Activated T-cell treated with anti-CD3 and anti-CD28 coated beads, Interleukin-2, amount 50 U/mL, for 4 hours (primary cell): ENCODE measurements at regions not wholly inside any gene's neighbourhood (a gene's known extent, or its start where the extent isn't known, plus 50 kb on each side); places are given as distances from the start of the nearest gene placed in this dataset.
"Not testable (repeated sequence)": the region's sequence is repeated elsewhere in the genome, so short reads cannot be mapped to it uniquely, and the experiment has no call there.

Experiments
- ATAC-seq, 2 donors: fragments of 200-7000 bp; cut with Tn5 transposase; one replicate each; pipeline ENCODE4 v1.10.0; 2021
- DNase-seq: peaks from one replicate; pipeline ENCODE4 v3.0.0-alpha.2; 2020
- H3K27me3 Mint-ChIP-seq: one replicate; pipeline ENCODE4 v1.8.0; 2021; ENCODE audit warnings: low read depth, mixed read lengths
- H3K36me3 Mint-ChIP-seq: one replicate; pipeline ENCODE4 v1.8.0; 2022; ENCODE audit warnings: mixed read lengths; ENCODE audit not compliant: insufficient read depth
- H3K4me1 Mint-ChIP-seq: one replicate; pipeline ENCODE4 v1.8.0; 2021; ENCODE audit warnings: low read depth, mixed read lengths
- H3K4me3 Mint-ChIP-seq: one replicate; pipeline ENCODE4 v1.8.0; 2021; ENCODE audit warnings: mild to moderate bottlenecking, moderate library complexity, mixed read lengths
- H3K9me3 Mint-ChIP-seq: one replicate; pipeline ENCODE4 v1.8.0; 2021; ENCODE audit warnings: mixed read lengths

DNA sequence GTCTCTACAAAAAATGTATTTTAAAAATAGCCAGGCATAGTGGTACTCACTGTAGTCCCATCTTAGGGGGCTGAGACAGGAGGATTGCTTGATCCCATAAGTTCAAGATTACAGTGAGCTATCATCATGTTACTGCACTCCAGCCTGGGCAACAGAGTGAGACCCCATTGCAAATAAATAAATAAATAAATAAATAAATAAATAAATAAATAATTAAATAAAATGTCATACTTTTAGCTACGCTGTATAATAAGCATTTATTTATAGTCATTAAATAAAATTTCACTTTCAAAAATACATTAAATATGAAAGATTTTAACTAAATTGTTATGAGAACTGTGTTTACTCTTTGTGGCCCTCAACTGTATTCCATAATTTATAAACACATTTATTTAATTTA lies 1124.2 kb downstream of the PCDH7 start:
- ATAC-seq = no peak
- H3K27me3 Mint-ChIP-seq = no peaks in the 10 kb centered on the region

DNA sequence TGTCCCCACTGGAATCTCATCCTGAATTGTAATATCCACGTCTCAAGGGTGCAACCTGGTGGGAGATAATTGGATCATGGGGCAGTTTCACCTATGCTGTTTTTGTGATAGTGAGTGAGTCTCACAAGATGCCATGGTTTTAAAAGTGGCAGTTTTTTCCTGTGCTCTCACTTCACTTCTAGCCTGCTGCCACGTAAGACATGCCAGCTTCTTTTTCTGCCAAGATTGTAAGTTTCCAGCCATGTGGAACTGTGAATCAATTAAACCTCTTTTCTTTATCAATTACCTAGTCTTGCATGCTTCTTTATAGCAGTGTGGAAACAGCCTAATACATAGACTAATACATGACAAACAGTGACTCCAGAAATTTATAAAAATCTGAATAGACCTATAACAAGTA lies 1131.8 kb downstream of the PCDH7 start:
- Mint-ChIP-seq H3K27me3 (no peaks in the 10 kb centered on the region), H3K4me1 (no peaks in the 10 kb centered on the region), H3K9me3 (peaks cover 15% of the 10 kb centered on the region), H3K4me3 (no peak overlapping the region), H3K36me3 (no peaks in the 10 kb centered on the region)
- ATAC-seq = no peak
- DNase-seq = no peak

More for the DNA sequence above, 1124.2 kb downstream of the PCDH7 start:
- Mint-ChIP-seq H3K9me3 (peaks cover 17% of the 10 kb centered on the region), H3K4me1 (no peaks in the 10 kb centered on the region), H3K4me3 (no peak overlapping the region), H3K36me3 (no peaks in the 10 kb centered on the region)
- DNase-seq = no peak

DNA sequence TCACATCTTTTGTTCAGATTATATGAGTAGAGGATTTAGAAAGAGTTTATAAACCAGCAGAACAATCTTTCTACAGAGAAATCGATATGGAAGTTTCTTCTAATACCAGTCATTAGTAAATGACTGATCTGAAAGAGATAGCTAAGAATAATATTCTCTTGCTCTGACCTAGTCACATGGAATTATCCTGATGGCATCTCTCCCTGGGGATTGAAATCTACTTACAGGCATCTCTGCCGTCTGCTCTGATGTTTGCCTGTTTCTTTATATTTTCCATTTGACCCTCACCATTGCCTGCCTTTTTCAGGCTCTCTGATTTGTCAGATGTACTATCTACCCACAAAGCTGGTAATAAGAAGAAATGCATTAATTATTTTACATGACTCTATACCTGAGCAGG lies 1157.3 kb downstream of the PCDH7 start:
- no peak for ATAC-seq
- Mint-ChIP-seq H3K27me3 (no peaks in the 10 kb centered on the region), H3K9me3 (peaks cover 4% of the 10 kb centered on the region)

DNA sequence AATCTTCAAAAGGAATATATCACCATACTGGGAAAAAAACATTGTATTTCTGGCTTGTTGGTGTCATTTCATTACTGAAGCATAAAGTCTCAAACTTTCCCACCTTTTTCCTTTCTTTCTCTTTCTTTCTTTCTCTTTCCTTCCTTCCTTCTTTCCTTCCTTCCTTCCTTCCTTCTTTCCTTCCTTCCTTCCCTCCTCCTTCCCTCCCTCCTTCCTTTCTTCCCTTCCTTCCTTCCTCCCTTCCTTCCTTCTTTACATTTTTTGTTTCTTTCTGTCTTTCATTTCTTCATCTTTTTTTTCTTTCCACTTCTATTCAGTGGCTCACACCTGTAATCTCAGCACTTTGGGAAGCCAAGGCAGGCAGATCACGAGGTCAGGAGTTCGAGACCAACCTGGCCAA lies 1160.7 kb downstream of the PCDH7 start:
- H3K27me3 Mint-ChIP-seq, H3K36me3 Mint-ChIP-seq, H3K4me1 Mint-ChIP-seq, DNase-seq, H3K9me3 Mint-ChIP-seq, H3K4me3 Mint-ChIP-seq, ATAC-seq: not testable (repeated sequence)

More for the DNA sequence above, 1157.3 kb downstream of the PCDH7 start:
- Mint-ChIP-seq H3K4me3 (no peak overlapping the region), H3K4me1 (no peaks in the 10 kb centered on the region), H3K36me3 (no peaks in the 10 kb centered on the region)
- no peak for DNase-seq

DNA sequence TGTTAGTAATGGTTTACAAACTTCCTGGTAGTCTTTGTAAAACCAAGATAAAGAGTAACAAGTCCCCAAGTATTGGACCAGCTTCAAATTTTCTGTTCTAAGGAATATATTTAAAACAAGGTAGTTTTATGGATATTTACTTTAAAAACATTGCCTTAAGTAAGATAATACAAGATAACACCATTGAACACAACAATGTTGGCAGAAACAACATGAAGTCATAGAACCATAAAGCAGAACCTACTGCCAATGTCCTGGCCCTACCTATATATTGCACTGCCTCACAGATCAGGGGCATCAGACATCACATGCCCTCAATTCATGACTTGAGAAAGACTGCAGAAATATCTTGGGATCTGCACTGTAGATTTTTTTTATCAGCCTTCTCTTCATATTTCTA lies 1176.2 kb downstream of the PCDH7 start:
- H3K4me3 Mint-ChIP-seq = no peak overlapping the region
- DNase-seq = no peak
- H3K9me3 Mint-ChIP-seq = peaks cover 4% of the 10 kb centered on the region
- ATAC-seq = no peak
- H3K27me3 Mint-ChIP-seq = no peaks in the 10 kb centered on the region
- H3K36me3 Mint-ChIP-seq = no peaks in the 10 kb centered on the region
- no peaks in the 10 kb centered on the region for H3K4me1 Mint-ChIP-seq

DNA sequence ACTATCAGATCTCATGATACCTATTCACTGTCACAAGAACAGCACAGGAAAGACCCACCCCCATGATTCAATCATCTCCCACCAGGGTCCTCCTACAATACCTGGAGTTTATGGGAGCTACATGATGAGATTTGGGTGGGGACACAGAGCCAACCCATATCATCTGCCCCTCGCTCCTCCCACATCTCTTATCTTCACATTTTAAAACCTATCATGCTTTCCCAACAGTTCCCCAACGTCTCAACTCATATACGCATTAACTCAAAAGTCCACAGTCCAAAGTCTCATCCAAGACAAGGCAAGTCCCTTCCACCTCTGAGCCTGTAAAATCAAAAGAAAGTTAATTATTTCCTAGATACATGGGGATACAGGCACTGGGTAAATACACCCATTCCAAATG lies 1185.2 kb downstream of the PCDH7 start:
- Mint-ChIP-seq H3K4me1 (no peaks in the 10 kb centered on the region), H3K27me3 (no peaks in the 10 kb centered on the region), H3K36me3 (no peaks in the 10 kb centered on the region), H3K4me3 (no peak overlapping the region), H3K9me3 (peaks cover 11% of the 10 kb centered on the region)
- DNase-seq (no peak), ATAC-seq (no peak)

DNA sequence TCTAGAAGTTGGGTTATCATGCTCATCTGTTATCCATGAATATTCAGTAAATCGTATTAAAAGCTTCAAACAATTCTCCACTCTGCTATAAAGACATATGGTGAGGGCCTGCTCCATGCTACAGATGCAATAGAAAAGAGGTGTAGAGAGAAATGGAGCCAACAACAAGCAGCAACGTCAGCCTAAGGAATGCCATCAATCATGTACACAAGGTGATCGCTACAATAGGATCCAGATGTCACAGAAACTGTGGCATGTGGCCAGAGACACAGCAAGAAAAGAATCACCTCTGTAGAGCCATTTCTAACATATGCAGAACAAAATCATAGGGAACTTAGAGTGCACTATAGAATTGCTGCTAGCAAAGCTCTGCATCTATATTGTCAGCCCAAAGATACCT lies 1188.1 kb downstream of the PCDH7 start:
- Mint-ChIP-seq H3K27me3 (no peaks in the 10 kb centered on the region), H3K36me3 (no peaks in the 10 kb centered on the region), H3K9me3 (peaks cover 21% of the 10 kb centered on the region), H3K4me3 (no peak overlapping the region), H3K4me1 (no peaks in the 10 kb centered on the region)
- DNase-seq = no peak
- no peak for ATAC-seq

DNA sequence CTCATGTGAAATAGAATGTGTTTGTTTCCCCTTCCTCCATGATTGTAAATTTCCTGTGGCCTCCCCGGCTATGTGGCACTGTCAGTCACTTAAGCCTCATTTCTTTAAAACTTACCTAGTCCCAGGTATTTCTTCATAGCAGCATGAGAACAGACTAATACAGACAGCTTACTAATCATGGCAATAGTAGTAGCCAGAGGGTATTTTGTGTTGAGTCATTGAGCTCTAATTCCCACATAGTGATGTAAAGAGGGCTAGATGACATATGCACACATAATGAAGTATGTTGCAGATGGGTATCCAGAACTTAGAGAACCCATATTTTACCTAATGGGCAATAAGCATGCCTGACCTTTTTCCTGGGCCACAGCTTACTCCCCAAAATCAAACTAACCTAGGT lies 1197.2 kb downstream of the PCDH7 start:
- Mint-ChIP-seq H3K27me3 (no peaks in the 10 kb centered on the region), H3K4me1 (no peaks in the 10 kb centered on the region), H3K4me3 (no peak overlapping the region), H3K9me3 (peaks cover 24% of the 10 kb centered on the region), H3K36me3 (no peaks in the 10 kb centered on the region)
- ATAC-seq = no peak
- DNase-seq = no peak

DNA sequence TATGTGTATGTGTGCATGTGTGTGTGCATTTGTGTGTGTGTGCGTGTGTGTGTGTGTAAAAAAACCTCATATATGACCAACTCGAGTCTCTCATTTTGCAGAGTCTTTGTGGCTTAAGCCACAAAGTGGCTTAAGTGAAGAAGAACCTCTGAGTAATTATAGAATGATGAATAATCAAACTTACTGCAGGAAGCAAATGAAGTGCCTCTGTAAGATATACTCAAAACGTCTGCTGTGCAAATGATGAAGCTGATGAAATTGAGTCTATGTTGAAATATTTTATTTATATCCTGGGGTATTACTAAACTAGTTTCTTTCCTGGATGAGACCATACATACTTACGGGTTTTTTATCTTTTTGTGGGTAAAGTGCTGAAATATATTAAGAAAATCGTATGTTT lies 1198.7 kb downstream of the PCDH7 start:
- no peak overlapping the region for H3K4me3 Mint-ChIP-seq
- H3K36me3 Mint-ChIP-seq = no peaks in the 10 kb centered on the region
- no peak for DNase-seq
- H3K4me1 Mint-ChIP-seq = no peaks in the 10 kb centered on the region
- H3K27me3 Mint-ChIP-seq = no peaks in the 10 kb centered on the region
- ATAC-seq = no peak
- H3K9me3 Mint-ChIP-seq = peaks cover 22% of the 10 kb centered on the region

DNA sequence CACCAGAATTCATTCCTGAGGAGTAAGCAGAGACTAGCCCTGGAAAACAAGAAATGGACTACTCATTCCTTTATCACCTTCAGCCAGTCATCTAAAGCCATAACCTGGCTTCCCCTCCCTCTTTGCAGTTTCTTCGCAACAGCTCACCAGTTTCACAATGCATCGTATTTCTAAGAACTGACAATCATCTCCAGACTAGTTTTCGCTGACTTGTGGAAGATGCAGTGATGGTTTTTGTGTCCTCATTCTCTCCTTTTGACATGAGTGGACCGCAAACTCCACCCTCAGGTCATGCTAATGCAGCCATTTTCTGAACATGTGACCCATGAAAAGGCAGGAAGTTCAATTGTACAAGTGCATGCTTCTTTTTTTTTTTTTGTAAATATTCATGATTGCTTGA lies 1203.5 kb downstream of the PCDH7 start:
- Mint-ChIP-seq H3K4me3 (no peak overlapping the region), H3K27me3 (no peaks in the 10 kb centered on the region), H3K4me1 (no peaks in the 10 kb centered on the region), H3K9me3 (peaks cover 18% of the 10 kb centered on the region), H3K36me3 (no peaks in the 10 kb centered on the region)
- ATAC-seq = no peak
- DNase-seq = no peak

DNA sequence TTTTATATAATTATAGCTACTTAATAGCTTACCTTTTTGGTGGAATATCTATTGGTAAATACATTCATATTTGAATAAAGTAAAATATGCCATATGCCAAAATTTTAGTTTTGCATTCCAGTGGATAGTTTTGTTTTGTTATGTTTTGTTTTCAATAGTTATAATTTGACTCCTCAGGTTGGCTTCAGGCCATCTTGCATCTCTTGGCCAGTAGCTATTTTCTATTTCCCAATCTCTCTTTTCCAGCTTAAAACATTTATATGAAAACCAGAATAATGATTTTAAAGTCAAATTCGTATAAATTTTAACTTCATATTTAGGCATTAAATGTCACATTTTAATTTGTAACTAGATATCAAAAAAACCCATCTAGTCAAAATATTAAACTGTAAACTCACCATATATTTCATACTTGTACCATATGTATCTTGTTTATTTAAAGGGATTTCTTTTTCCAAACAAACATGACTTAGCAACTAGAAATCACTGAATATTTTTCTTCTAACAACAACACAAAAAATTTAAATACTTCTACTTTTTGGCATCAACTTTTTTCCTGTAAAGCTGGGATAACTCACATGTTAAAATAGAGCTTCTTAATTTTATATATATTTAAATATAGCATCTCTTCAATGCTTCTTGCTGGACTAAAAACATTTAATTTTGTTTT lies 1209.6 kb downstream of the PCDH7 start:
- Mint-ChIP-seq H3K36me3 (no peaks in the 10 kb centered on the region), H3K27me3 (no peaks in the 10 kb centered on the region), H3K4me1 (no peaks in the 10 kb centered on the region), H3K4me3 (no peak overlapping the region), H3K9me3 (peaks cover 11% of the 10 kb centered on the region)
- ATAC-seq = no peak
- no peak for DNase-seq

DNA sequence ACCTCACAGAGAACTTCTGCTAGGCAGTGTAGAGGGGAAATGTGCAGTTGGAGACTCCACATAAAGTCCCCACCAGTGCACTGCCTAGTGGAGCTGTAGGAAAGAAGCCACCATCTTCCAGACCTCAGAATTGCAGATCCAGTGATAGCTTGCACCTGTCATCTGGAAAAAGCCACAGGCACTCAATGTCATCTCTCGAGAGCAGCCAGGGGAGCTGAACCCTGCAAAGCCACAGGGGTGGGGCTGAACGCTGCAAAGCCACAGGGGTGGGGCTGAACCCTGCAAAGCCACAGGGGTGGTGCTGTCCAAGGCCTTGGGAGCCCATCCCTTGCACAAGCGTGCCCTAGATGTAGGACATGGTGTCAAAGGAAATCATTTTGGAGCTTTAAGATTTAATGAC lies 1226.3 kb downstream of the PCDH7 start:
- Mint-ChIP-seq H3K27me3 (no peaks in the 10 kb centered on the region), H3K4me1 (no peaks in the 10 kb centered on the region), H3K9me3 (peaks cover 14% of the 10 kb centered on the region), H3K4me3 (no peak overlapping the region), H3K36me3 (no peaks in the 10 kb centered on the region)
- ATAC-seq (no peak), DNase-seq (no peak)

DNA sequence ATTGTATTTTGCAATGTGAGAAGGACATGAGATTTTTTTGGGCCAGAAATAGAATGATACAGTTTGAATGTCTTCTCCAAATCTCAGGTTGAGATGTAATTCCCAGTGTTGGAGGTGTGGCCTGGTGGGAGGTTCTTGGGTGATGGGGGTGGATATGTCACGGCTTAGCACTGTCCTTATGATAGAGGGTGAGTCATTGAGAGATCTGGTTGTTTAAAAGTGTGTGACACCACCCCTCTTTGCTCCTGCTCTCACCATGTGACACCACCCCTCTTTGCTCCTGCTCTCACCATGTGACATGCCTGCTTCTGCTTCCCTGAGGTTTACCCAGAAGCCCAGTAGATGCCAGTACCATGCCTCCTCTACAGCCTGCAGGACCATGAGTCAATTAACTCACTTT lies 1226.9 kb downstream of the PCDH7 start:
- no peak for ATAC-seq
- Mint-ChIP-seq H3K36me3 (no peaks in the 10 kb centered on the region), H3K4me3 (no peak overlapping the region)

DNA sequence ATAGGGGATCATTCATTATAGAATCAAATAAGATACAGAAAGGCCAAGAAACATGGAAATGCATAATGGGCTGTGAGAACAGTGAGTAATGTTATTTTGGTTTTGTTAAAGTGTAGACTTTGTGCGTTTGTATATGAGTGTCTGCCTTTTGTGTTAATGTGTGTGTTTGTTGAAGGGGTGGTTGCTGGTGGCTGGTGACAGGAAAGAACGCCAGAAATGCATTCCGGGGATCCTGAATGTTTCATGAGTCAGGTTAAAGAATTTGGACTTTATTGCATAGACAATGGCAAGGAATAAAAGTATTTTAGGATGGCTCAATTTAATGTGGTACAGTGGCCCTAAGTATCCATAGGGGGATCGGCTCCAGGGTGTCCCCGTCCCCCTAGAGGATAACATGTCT lies 1228.9 kb downstream of the PCDH7 start:
- DNase-seq = no peak
- H3K4me3 Mint-ChIP-seq = no peak overlapping the region
- no peaks in the 10 kb centered on the region for H3K36me3 Mint-ChIP-seq
- ATAC-seq = no peak
- H3K9me3 Mint-ChIP-seq = peaks cover 14% of the 10 kb centered on the region
- no peaks in the 10 kb centered on the region for H3K27me3 Mint-ChIP-seq
- no peaks in the 10 kb centered on the region for H3K4me1 Mint-ChIP-seq

More for the DNA sequence above, 1226.9 kb downstream of the PCDH7 start:
- H3K4me1 Mint-ChIP-seq = no peaks in the 10 kb centered on the region
- DNase-seq = no peak
- H3K9me3 Mint-ChIP-seq = peaks cover 14% of the 10 kb centered on the region
- H3K27me3 Mint-ChIP-seq = no peaks in the 10 kb centered on the region

DNA sequence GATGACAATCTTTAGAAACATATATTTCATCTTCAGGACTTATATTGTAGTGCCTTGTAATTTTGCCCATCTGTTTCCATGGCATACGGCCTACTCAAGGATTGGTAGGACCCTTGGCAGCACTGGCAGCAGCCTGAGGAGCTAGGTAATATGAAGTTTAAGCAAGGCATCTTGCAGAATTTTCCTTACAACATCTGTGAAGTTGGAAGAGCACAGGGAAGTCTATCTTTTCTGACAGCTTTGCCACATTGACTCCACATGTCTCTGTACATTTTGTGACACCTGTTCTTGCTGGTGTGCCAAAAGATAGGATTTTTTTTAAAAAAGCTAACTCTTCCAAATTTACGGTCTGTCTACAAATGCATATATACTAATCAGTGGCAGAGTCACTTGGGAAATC lies 1235.2 kb downstream of the PCDH7 start:
- no peaks in the 10 kb centered on the region for H3K4me1 Mint-ChIP-seq
- ATAC-seq = no peak
- H3K9me3 Mint-ChIP-seq = peaks cover 4% of the 10 kb centered on the region
- DNase-seq = no peak
- no peaks in the 10 kb centered on the region for H3K36me3 Mint-ChIP-seq
- H3K4me3 Mint-ChIP-seq = no peak overlapping the region
- H3K27me3 Mint-ChIP-seq = no peaks in the 10 kb centered on the region

DNA sequence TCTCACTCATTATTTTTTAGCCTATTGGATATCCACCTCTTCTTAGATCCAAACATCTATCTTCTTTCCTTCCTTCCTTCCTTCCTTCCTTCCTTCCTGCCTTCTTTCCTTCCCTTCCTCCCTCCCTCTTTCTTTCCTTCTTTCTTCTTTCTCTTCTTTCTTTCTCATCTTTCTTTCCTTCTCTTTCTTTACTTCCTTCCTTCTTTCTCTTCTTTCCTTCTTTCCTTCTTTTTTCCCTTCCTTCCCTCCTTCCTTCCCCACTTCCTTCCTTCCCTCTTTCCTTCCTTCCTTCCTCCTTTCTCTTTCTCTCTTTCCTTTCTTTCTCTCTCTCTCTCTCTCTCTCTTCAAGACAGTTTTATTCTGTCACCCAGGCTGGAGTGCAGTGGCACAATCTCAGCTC lies 1239.8 kb downstream of the PCDH7 start:
- no peak overlapping the region for H3K4me3 Mint-ChIP-seq
- ATAC-seq (no peak), DNase-seq (no peak)
- H3K27me3 Mint-ChIP-seq = no peaks in the 10 kb centered on the region
- H3K36me3 Mint-ChIP-seq = no peaks in the 10 kb centered on the region
- peaks cover 10% of the 10 kb centered on the region for H3K9me3 Mint-ChIP-seq
- H3K4me1 Mint-ChIP-seq = no peaks in the 10 kb centered on the region
